ENCODE measurements at regions not wholly inside any gene's neighbourhood (a gene's known extent, or its start where the extent isn't known, plus 50 kb on each side); places are given as distances from the start of the nearest gene placed in this dataset.

GRCh38 chr18:29251681-29252080 lies 1074.8 kb upstream of the CDH2 start:
- no peak for TF ChIP-seq CTCF (optimal IDR thresholded peaks at IDR 0.05 in 1 of 3, IDR thresholded peaks at IDR 0.05 in 1 of 3, conservative IDR thresholded peaks at IDR 0.05 in 1 of 3; ENCODE audit: extremely low read depth in 1 of 3, insufficient read depth in 2 of 3, low read length in 3 of 3)
- TF ChIP-seq EZH2 (IDR thresholded peaks at IDR 0.05; ENCODE audit: low read length), result no peak

All from keratinocyte (primary cell).